Thyroid gland (tissue), 4 donors: ENCODE measurements at regions not wholly inside any gene's neighbourhood (a gene's known extent, or its start where the extent isn't known, plus 50 kb on each side); places are given as distances from the start of the nearest gene placed in this dataset.

Experiments used
- DNase-seq, 2 donors: peaks; one replicate each; pipeline ENCODE4 v3.0.0-alpha.2; 2019
- H3K27ac ChIP-seq, 3 donors: fragments of 200-600 bp; sonication (generic); 1 replicate in 2 of 3; 2 replicates in 1 of 3; pipeline ENCODE4 v1.5.1; 2016 to 2019; ENCODE audit warnings: mild to moderate bottlenecking in 1 of 3, moderate library complexity in 1 of 3
- H3K27me3 ChIP-seq: fragments of 200-600 bp; sonication (generic); one replicate; pipeline ENCODE4 v1.5.1; 2019
- H3K36me3 ChIP-seq, 2 donors: fragments of 200-600 bp; sonication (generic); one replicate each; pipeline ENCODE4 v1.5.1; 2016 to 2019
- H3K4me1 ChIP-seq, 2 donors: fragments of 200-600 bp; sonication (generic); one replicate each; pipeline ENCODE4 v1.5.1; 2017 to 2019
- H3K4me3 ChIP-seq, 3 donors: fragments of 200-600 bp; sonication (generic); replicated peaks in 1 of 3; 1 replicate in 2 of 3; 2 replicates in 1 of 3; pipeline ENCODE4 v1.5.1; 2016; ENCODE audit warnings: mild to moderate bottlenecking in 1 of 3
- H3K9me3 ChIP-seq: fragments of 200-600 bp; sonication (generic); one replicate; pipeline ENCODE4 v1.5.1; 2017
- POLR2A ChIP-seq, 2 donors: fragments of 450-650 bp; IDR thresholded peaks; one replicate each; pipeline ENCODE4 v1.6.1; 2017; ENCODE audit warnings: antibody characterized with exemption in 2 of 2, mild to moderate bottlenecking in 2 of 2, moderate library complexity in 1 of 2
- WGBS, 2 donors: methylation state at CpG; one replicate each; pipeline ENCODE4 v1.1.5; 2017; 5-methylcytosine and 5-hydroxymethylcytosine counted together
- intact Hi-C: fragments of 100-400 bp; cut with DNase I; formaldehyde crosslinking; loops from one replicate; pipeline ENCODE4 v1.15.1; 2023
- TF ChIP-seq, protein P1 (sequence below), 6 experiments: fragments of 200-600 bp in 3 of 6; fragments of 450-650 bp in 3 of 6; sonication (generic) in 3 of 6; IDR thresholded peaks; one replicate each; pipeline ENCODE4 v1.5.1; 2016 to 2019; ENCODE audit warnings: antibody characterized with exemption in 6 of 6, mild to moderate bottlenecking in 2 of 6, inconsistent platforms in 1 of 6, moderate library complexity in 1 of 6

DNA sequence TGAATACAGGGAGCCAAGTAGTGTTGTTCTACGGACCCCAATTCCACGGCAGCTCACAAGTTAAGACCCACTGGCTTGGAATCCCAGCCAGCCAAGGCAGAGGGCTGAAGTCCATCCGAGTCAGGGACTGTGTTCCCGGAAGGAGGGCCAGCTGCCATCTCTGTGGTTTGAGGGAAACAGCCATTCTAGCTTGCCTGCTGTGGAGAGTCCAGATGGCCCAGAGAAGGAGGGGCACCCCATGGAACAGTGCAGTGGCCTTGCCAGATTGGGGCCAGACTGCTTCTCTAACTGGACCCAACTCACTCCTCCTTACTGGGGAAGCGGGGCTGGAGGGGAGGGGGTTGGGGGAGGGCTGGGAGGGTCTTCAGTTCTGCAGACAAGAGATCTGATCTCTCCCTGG lies 156.4 kb downstream of the FAM181B start:
- H3K27me3 ChIP-seq, result no peaks in the 10 kb centered on the region

DNA sequence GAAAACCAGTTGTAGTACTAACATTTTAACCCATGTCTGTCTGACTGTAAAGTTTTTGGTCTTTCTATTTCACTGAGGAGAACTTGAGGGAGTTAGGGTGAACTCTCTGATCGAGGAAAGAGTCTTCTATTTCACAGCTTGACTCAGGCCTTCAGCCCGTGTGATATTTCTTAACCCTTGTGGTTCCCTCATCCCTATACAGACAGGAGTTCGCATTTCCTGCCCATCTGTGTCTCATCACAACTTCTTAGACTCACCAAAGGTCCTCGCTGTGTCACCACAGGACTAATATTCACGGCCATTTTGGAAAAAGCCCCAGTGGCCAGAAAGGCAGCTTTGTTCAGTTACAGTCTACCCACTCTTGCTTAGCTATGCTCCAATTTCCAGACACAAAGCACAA lies 172.8 kb downstream of the FAM181B start:
- 67 to 77% methylated on average over 5 of the region's 5 CpGs for WGBS, 2 donors
- TF ChIP-seq, protein P1, sequence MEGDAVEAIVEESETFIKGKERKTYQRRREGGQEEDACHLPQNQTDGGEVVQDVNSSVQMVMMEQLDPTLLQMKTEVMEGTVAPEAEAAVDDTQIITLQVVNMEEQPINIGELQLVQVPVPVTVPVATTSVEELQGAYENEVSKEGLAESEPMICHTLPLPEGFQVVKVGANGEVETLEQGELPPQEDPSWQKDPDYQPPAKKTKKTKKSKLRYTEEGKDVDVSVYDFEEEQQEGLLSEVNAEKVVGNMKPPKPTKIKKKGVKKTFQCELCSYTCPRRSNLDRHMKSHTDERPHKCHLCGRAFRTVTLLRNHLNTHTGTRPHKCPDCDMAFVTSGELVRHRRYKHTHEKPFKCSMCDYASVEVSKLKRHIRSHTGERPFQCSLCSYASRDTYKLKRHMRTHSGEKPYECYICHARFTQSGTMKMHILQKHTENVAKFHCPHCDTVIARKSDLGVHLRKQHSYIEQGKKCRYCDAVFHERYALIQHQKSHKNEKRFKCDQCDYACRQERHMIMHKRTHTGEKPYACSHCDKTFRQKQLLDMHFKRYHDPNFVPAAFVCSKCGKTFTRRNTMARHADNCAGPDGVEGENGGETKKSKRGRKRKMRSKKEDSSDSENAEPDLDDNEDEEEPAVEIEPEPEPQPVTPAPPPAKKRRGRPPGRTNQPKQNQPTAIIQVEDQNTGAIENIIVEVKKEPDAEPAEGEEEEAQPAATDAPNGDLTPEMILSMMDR (IDR thresholded peaks at IDR 0.05), result no peak
- no peak for TF ChIP-seq POLR2A (IDR thresholded peaks at IDR 0.05)

More for the DNA sequence above, 156.4 kb downstream of the FAM181B start:
- Histone ChIP-seq H3K9me3 (no peaks in the 10 kb centered on the region), H3K36me3 (no peaks in the 10 kb centered on the region), H3K27ac (no peak overlapping the region), H3K4me1 (no peaks in the 10 kb centered on the region), H3K4me3 (no peak overlapping the region)
- 78 to 81% methylated on average over 3 to 4 of the region's 5 CpGs for WGBS, 2 donors
- intact Hi-C loops, result no loop called here
- no peak for TF ChIP-seq POLR2A (IDR thresholded peaks at IDR 0.05)
- TF ChIP-seq, protein P1 (IDR thresholded peaks at IDR 0.05), result no peak
- no peak for DNase-seq

DNA sequence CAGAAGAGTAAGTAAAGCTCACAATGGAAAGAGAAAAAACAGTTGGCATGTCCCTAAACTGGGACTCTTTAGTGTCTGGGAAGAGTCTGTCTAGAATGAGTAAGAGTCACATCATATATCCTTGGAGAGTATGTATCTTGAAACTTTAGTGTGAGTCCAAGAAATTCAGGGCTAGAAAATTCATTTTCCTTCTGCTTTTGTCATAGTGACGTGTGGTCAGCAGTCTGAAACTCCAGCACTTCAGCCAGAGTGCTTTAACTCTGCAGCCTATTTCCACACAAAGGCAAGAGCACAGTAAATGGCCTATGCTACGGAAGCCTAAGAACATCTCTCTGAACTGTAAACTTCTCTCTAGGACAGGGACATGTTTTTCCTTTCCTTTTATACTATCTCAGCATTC lies 174.1 kb downstream of the FAM181B start:
- no peaks in the 10 kb centered on the region for H3K36me3 ChIP-seq
- H3K27ac ChIP-seq, result no peak overlapping the region
- H3K9me3 ChIP-seq, result no peaks in the 10 kb centered on the region
- no peaks in the 10 kb centered on the region for H3K27me3 ChIP-seq
- intact Hi-C loops, result no loop called here
- TF ChIP-seq POLR2A (IDR thresholded peaks at IDR 0.05), result no peak
- TF ChIP-seq, protein P1 (IDR thresholded peaks at IDR 0.05), result no peak
- H3K4me3 ChIP-seq, result no peak overlapping the region
- no peaks in the 10 kb centered on the region for H3K4me1 ChIP-seq
- 71 to 72% methylated on average over 2 of the region's 2 CpGs for WGBS, 2 donors
- DNase-seq, result no peak

More for the DNA sequence above, 172.8 kb downstream of the FAM181B start:
- intact Hi-C loops, result no loop called here
- H3K27me3 ChIP-seq, result no peaks in the 10 kb centered on the region
- H3K36me3 ChIP-seq, result no peaks in the 10 kb centered on the region
- DNase-seq, result no peak
- H3K4me3 ChIP-seq, result no peak overlapping the region
- H3K4me1 ChIP-seq, result no peaks in the 10 kb centered on the region
- no peak overlapping the region for H3K27ac ChIP-seq
- H3K9me3 ChIP-seq, result no peaks in the 10 kb centered on the region

DNA sequence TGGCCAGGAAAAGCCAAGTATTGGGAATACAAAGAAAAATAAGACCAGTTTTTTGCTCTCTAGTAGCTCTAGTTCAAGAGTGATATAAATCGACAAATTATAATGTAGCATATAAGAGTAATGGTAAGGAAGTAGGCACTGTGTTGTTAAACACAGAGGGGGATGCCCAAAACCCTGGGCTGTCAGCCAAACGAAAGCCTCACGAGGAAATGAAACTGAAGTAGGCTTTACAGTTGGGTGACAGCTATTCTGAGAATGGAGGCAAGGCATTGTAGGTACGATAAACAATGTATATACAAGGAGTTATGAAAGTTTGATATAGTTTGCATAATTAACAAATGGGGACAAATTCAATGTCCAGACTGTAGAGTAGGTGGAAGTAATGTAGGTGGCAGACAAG lies 176.4 kb downstream of the FAM181B start:
- Histone ChIP-seq H3K36me3 (no peaks in the 10 kb centered on the region), H3K4me3 (no peak overlapping the region), H3K27ac (no peak overlapping the region), H3K27me3 (no peaks in the 10 kb centered on the region), H3K9me3 (no peaks in the 10 kb centered on the region), H3K4me1 (no peaks in the 10 kb centered on the region)
- WGBS, 2 donors, result 47 to 62% methylated on average over 4 of the region's 4 CpGs
- TF ChIP-seq POLR2A (IDR thresholded peaks at IDR 0.05), result no peak
- TF ChIP-seq, protein P1 (IDR thresholded peaks at IDR 0.05), result no peak
- no peak for DNase-seq
- intact Hi-C loops, result no loop called here

DNA sequence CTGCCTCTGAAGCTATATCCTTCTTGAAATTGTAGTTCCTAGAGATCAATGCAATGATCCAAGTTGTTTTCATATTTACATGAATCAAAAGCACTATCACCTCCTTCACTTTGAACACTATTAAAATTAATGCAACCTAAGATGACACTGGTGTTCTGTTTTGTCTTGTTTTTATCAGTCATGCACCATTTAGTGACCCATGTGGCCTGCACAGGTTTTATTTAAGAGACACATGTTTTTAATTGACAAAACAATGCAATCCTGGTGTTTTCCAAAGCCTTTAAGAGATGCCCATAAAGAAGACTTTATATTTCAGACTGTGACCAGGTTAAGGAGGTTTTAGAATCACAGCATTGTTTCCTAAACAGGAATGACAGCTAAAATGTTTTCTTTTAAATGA lies 177.5 kb downstream of the FAM181B start:
- H3K36me3 ChIP-seq, result no peaks in the 10 kb centered on the region
- TF ChIP-seq, protein P1 (IDR thresholded peaks at IDR 0.05), result no peak
- no peak for TF ChIP-seq POLR2A (IDR thresholded peaks at IDR 0.05)
- intact Hi-C loops, result no loop called here
- no peak overlapping the region for H3K27ac ChIP-seq
- no peaks in the 10 kb centered on the region for H3K4me1 ChIP-seq
- no peaks in the 10 kb centered on the region for H3K27me3 ChIP-seq
- DNase-seq, result no peak
- H3K9me3 ChIP-seq, result no peaks in the 10 kb centered on the region
- no peak overlapping the region for H3K4me3 ChIP-seq
